ENCODE measurements at regions not wholly inside any gene's neighbourhood (a gene's known extent, or its start where the extent isn't known, plus 50 kb on each side); places are given as distances from the start of the nearest gene placed in this dataset.
"Not testable (repeated sequence)": the region's sequence is repeated elsewhere in the genome, so short reads cannot be mapped to it uniquely, and the experiment has no call there.

- no peak for DNase-seq
Observed at GRCh38 chr4:64807821-64808220, 398.6 kb upstream of the TECRL start.

GRCh38 chr4:64799751-64800150 is 390.5 kb upstream of the TECRL start:
- no peak for DNase-seq

GRCh38 chr4:64798828-64799227 is 389.6 kb upstream of the TECRL start:
- not testable (repeated sequence) for DNase-seq

GRCh38 chr4:64796581-64796980 is 387.3 kb upstream of the TECRL start:
- DNase-seq = no peak

- DNase-seq = peak; percentile 3
Observed at GRCh38 chr4:64784125-64784524, 374.9 kb upstream of the TECRL start.

GRCh38 chr4:64781737-64782326 is 372.6 kb upstream of the TECRL start:
- peak; percentile 21 for DNase-seq

- no peak for DNase-seq
Observed at GRCh38 chr4:64780664-64781063, 371.4 kb upstream of the TECRL start.

GRCh38 chr4:64777286-64777685 is 368.0 kb upstream of the TECRL start:
- no peak for DNase-seq

GRCh38 chr4:64776820-64777219 is 367.6 kb upstream of the TECRL start:
- DNase-seq = no peak

GRCh38 chr4:64774626-64775025 is 365.4 kb upstream of the TECRL start:
- DNase-seq = no peak

- DNase-seq = no peak
Observed at GRCh38 chr4:64771149-64771548, 361.9 kb upstream of the TECRL start.

- no peak for DNase-seq
Observed at GRCh38 chr4:64767547-64767946, 358.3 kb upstream of the TECRL start.

GRCh38 chr4:64766565-64766964 is 357.3 kb upstream of the TECRL start:
- no peak for DNase-seq

GRCh38 chr4:64756016-64756415 is 346.8 kb upstream of the TECRL start:
- DNase-seq = no peak

- DNase-seq = no peak
Observed at GRCh38 chr4:64747919-64748715, 338.9 kb upstream of the TECRL start.

- DNase-seq = no peak
Observed at GRCh38 chr4:64738240-64738639, 329.0 kb upstream of the TECRL start.

GRCh38 chr4:64737854-64738138 is 328.5 kb upstream of the TECRL start:
- DNase-seq = not testable (repeated sequence)

- DNase-seq = no peak
Observed at GRCh38 chr4:64737026-64737853, 328.0 kb upstream of the TECRL start.

GRCh38 chr4:64729561-64729960 is 320.3 kb upstream of the TECRL start:
- no peak for DNase-seq

- DNase-seq = no peak
Observed at GRCh38 chr4:64727960-64728359, 318.7 kb upstream of the TECRL start.

GRCh38 chr4:64727391-64727790 is 318.1 kb upstream of the TECRL start:
- not testable (repeated sequence) for DNase-seq

- DNase-seq = no peak
Observed at GRCh38 chr4:64724689-64725088, 315.4 kb upstream of the TECRL start.

- no peak for DNase-seq
Observed at GRCh38 chr4:64721106-64721505, 311.9 kb upstream of the TECRL start.

GRCh38 chr4:64718091-64718490 is 308.8 kb upstream of the TECRL start:
- no peak for DNase-seq
